ENCODE measurements at regions not wholly inside any gene's neighbourhood (a gene's known extent, or its start where the extent isn't known, plus 50 kb on each side); places are given as distances from the start of the nearest gene placed in this dataset.
"Not testable (repeated sequence)": the region's sequence is repeated elsewhere in the genome, so short reads cannot be mapped to it uniquely, and the experiment has no call there.

GRCh38 chr5:60024104-60024503 is 130.6 kb upstream of the PDE4D start:
- TF ChIP-seq ZFX (IDR thresholded peaks at IDR 0.05; ENCODE audit: borderline replicate concordance) (no peak), CTCF (IDR thresholded peaks at IDR 0.05) (no peak)
- no peak overlapping the region for H3K27ac ChIP-seq

- no peak for TF ChIP-seq CTCF (IDR thresholded peaks at IDR 0.05)
- no peak for TF ChIP-seq ZFX (IDR thresholded peaks at IDR 0.05; ENCODE audit: borderline replicate concordance)
- H3K27ac ChIP-seq: no peak overlapping the region
Measured at GRCh38 chr5:60023255-60023654, 129.7 kb upstream of the PDE4D start.

- no peak for TF ChIP-seq ZFX (IDR thresholded peaks at IDR 0.05; ENCODE audit: borderline replicate concordance)
- no peak overlapping the region for H3K27ac ChIP-seq
Measured at GRCh38 chr5:60020457-60020856, 126.9 kb upstream of the PDE4D start.

GRCh38 chr5:60018960-60019359 is 125.4 kb upstream of the PDE4D start:
- H3K27ac ChIP-seq: not testable (repeated sequence)

- H3K27ac ChIP-seq: no peak overlapping the region
- TF ChIP-seq CTCF (IDR thresholded peaks at IDR 0.05): no peak
- TF ChIP-seq ZFX (IDR thresholded peaks at IDR 0.05; ENCODE audit: borderline replicate concordance): no peak
Measured at GRCh38 chr5:60018091-60018490, 124.6 kb upstream of the PDE4D start.

GRCh38 chr5:60014331-60014730 is 120.8 kb upstream of the PDE4D start:
- no peak overlapping the region for H3K27ac ChIP-seq
- TF ChIP-seq CTCF (IDR thresholded peaks at IDR 0.05) (no peak), ZFX (IDR thresholded peaks at IDR 0.05; ENCODE audit: borderline replicate concordance) (no peak)

- TF ChIP-seq ZFX (IDR thresholded peaks at IDR 0.05; ENCODE audit: borderline replicate concordance) (no peak), CTCF (IDR thresholded peaks at IDR 0.05) (no peak)
- H3K27ac ChIP-seq: no peak overlapping the region
Measured at GRCh38 chr5:60010853-60011252, 117.3 kb upstream of the PDE4D start.

- no peak; the same call in 1 of the 2 replicates for TF ChIP-seq CTCF (IDR thresholded peaks at IDR 0.05)
- no peak for TF ChIP-seq ZFX (IDR thresholded peaks at IDR 0.05; ENCODE audit: borderline replicate concordance)
- H3K27ac ChIP-seq: no peak overlapping the region
Measured at GRCh38 chr5:60010328-60010727, 116.8 kb upstream of the PDE4D start.
